HUES6 (cell line): ENCODE measurements at regions not wholly inside any gene's neighbourhood (a gene's known extent, or its start where the extent isn't known, plus 50 kb on each side); places are given as distances from the start of the nearest gene placed in this dataset.

Experiments used
- H3K27ac ChIP-seq: 2 replicates; pipeline ENCODE4 v1.7.0; 2013; ENCODE audit warnings: low read depth, mild to moderate bottlenecking, low read length, inconsistent platforms
- H3K27me3 ChIP-seq: 2 replicates; pipeline ENCODE4 v1.6.1; 2013; ENCODE audit warnings: low read length; ENCODE audit not compliant: control insufficient read depth, insufficient read depth
- H3K36me3 ChIP-seq: 2 replicates; pipeline ENCODE4 v1.6.1; 2013; ENCODE audit warnings: low read length; ENCODE audit not compliant: control insufficient read depth, insufficient read depth
- H3K4me1 ChIP-seq: 2 replicates; pipeline ENCODE4 v1.6.1; 2013; ENCODE audit warnings: low read length; ENCODE audit not compliant: control insufficient read depth, insufficient read depth
- H3K4me3 ChIP-seq: 2 replicates; pipeline ENCODE4 v1.5.1; 2013; ENCODE audit warnings: low read depth, low read length
- H3K9ac ChIP-seq: one replicate; pipeline ENCODE4 v1.6.1; 2013; ENCODE audit warnings: mild to moderate bottlenecking, low read length
- H3K9me3 ChIP-seq: 2 replicates; pipeline ENCODE4 v1.6.1; 2013; ENCODE audit warnings: low read depth, low read length; ENCODE audit not compliant: control insufficient read depth, insufficient read depth

GRCh38 chr12:24111086-24111485 lies 161.6 kb upstream of the SOX5 start:
- H3K4me3 ChIP-seq, result no peak overlapping the region
- no peaks in the 10 kb centered on the region for H3K4me1 ChIP-seq
- H3K9me3 ChIP-seq, result no peaks in the 10 kb centered on the region
- H3K36me3 ChIP-seq, result no peaks in the 10 kb centered on the region
- no peak overlapping the region for H3K9ac ChIP-seq
- H3K27me3 ChIP-seq, result no peaks in the 10 kb centered on the region
- no peak overlapping the region for H3K27ac ChIP-seq

GRCh38 chr12:24109381-24110039 lies 160.0 kb upstream of the SOX5 start:
- no peak overlapping the region for H3K9ac ChIP-seq
- H3K4me3 ChIP-seq, result no peak overlapping the region

GRCh38 chr12:24102676-24103075 lies 153.2 kb upstream of the SOX5 start:
- H3K9ac ChIP-seq, result no peak overlapping the region
- H3K27me3 ChIP-seq, result no peaks in the 10 kb centered on the region
- no peaks in the 10 kb centered on the region for H3K4me1 ChIP-seq
- H3K9me3 ChIP-seq, result no peaks in the 10 kb centered on the region
- H3K36me3 ChIP-seq, result no peaks in the 10 kb centered on the region
- no peak overlapping the region for H3K4me3 ChIP-seq
- H3K27ac ChIP-seq, result no peak overlapping the region

More at GRCh38 chr12:24109381-24110039, 160.0 kb upstream of the SOX5 start:
- H3K9me3 ChIP-seq, result no peaks in the 10 kb centered on the region
- no peak overlapping the region for H3K27ac ChIP-seq
- H3K27me3 ChIP-seq, result no peaks in the 10 kb centered on the region
- no peaks in the 10 kb centered on the region for H3K4me1 ChIP-seq
- H3K36me3 ChIP-seq, result no peaks in the 10 kb centered on the region

GRCh38 chr12:24099576-24099975 lies 150.1 kb upstream of the SOX5 start:
- Histone ChIP-seq H3K27ac (no peak overlapping the region), H3K4me3 (no peak overlapping the region), H3K9me3 (no peaks in the 10 kb centered on the region), H3K27me3 (no peaks in the 10 kb centered on the region), H3K9ac (no peak overlapping the region), H3K36me3 (no peaks in the 10 kb centered on the region), H3K4me1 (no peaks in the 10 kb centered on the region)

- Histone ChIP-seq H3K9ac (no peak overlapping the region), H3K9me3 (no peaks in the 10 kb centered on the region), H3K36me3 (no peaks in the 10 kb centered on the region), H3K4me3 (no peak overlapping the region), H3K27ac (no peak overlapping the region), H3K4me1 (no peaks in the 10 kb centered on the region), H3K27me3 (no peaks in the 10 kb centered on the region)
Observed at GRCh38 chr12:24095245-24095644, 145.8 kb upstream of the SOX5 start.

GRCh38 chr12:24089510-24089890 lies 140.0 kb upstream of the SOX5 start:
- H3K9ac ChIP-seq, result no peak overlapping the region
- no peaks in the 10 kb centered on the region for H3K9me3 ChIP-seq

GRCh38 chr12:24088751-24089509 lies 139.5 kb upstream of the SOX5 start:
- no peak overlapping the region for H3K27ac ChIP-seq
- H3K9me3 ChIP-seq, result no peaks in the 10 kb centered on the region
- no peak overlapping the region for H3K4me3 ChIP-seq
- no peak overlapping the region for H3K9ac ChIP-seq
- H3K36me3 ChIP-seq, result no peaks in the 10 kb centered on the region
- H3K27me3 ChIP-seq, result no peaks in the 10 kb centered on the region
- no peaks in the 10 kb centered on the region for H3K4me1 ChIP-seq

More at GRCh38 chr12:24089510-24089890, 140.0 kb upstream of the SOX5 start:
- Histone ChIP-seq H3K27ac (no peak overlapping the region), H3K27me3 (no peaks in the 10 kb centered on the region), H3K4me1 (no peaks in the 10 kb centered on the region), H3K36me3 (no peaks in the 10 kb centered on the region), H3K4me3 (no peak overlapping the region)

- no peak overlapping the region for H3K9ac ChIP-seq
- no peaks in the 10 kb centered on the region for H3K9me3 ChIP-seq
- no peaks in the 10 kb centered on the region for H3K4me1 ChIP-seq
- no peak overlapping the region for H3K4me3 ChIP-seq
- no peak overlapping the region for H3K27ac ChIP-seq
- H3K27me3 ChIP-seq, result no peaks in the 10 kb centered on the region
- no peaks in the 10 kb centered on the region for H3K36me3 ChIP-seq
Observed at GRCh38 chr12:24087294-24087693, 137.8 kb upstream of the SOX5 start.

- H3K27me3 ChIP-seq, result no peaks in the 10 kb centered on the region
- no peak overlapping the region for H3K27ac ChIP-seq
- no peaks in the 10 kb centered on the region for H3K36me3 ChIP-seq
- H3K4me3 ChIP-seq, result no peak overlapping the region
- H3K9me3 ChIP-seq, result no peaks in the 10 kb centered on the region
- no peak overlapping the region for H3K9ac ChIP-seq
- no peaks in the 10 kb centered on the region for H3K4me1 ChIP-seq
Observed at GRCh38 chr12:24084800-24085199, 135.3 kb upstream of the SOX5 start.

GRCh38 chr12:24083838-24084237 lies 134.4 kb upstream of the SOX5 start:
- Histone ChIP-seq H3K27ac (no peak overlapping the region), H3K9ac (no peak overlapping the region), H3K4me3 (no peak overlapping the region), H3K27me3 (no peaks in the 10 kb centered on the region), H3K9me3 (no peaks in the 10 kb centered on the region), H3K4me1 (no peaks in the 10 kb centered on the region), H3K36me3 (no peaks in the 10 kb centered on the region)

GRCh38 chr12:24081606-24082005 lies 132.1 kb upstream of the SOX5 start:
- Histone ChIP-seq H3K27me3 (no peaks in the 10 kb centered on the region), H3K27ac (no peak overlapping the region), H3K9me3 (no peaks in the 10 kb centered on the region), H3K36me3 (no peaks in the 10 kb centered on the region), H3K4me3 (no peak overlapping the region), H3K4me1 (peaks cover 7% of the 10 kb centered on the region; the same call in 1 of the 2 replicates), H3K9ac (no peak overlapping the region)
